ENCODE measurements at regions not wholly inside any gene's neighbourhood (a gene's known extent, or its start where the extent isn't known, plus 50 kb on each side); places are given as distances from the start of the nearest gene placed in this dataset.
"Not testable (repeated sequence)": the region's sequence is repeated elsewhere in the genome, so short reads cannot be mapped to it uniquely, and the experiment has no call there.

DNA sequence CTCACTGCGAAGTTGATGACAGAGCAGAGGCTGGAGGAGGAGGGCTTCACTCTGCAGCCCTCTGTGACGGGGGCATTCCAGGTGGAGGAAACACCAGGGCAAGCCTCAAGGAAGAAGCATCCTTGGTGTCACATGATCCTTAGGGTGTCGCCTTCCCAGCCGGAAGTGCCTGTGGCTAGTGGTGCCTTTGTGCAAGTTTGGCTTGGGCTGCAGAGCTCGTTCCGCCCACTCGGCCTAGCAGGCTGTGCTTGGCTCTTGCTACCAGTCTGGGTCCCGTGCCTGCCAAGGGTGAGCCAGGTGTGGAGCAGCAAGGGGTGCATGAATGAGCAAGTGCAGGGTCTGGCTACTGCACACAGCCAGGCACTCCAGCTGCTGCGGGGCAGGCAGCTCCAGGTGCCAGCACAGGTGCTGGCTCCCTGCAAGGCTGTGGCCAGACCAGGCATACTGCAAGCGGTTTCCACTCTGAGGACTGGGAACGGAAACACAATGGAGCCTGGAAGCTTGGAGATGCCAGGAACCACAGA, 325.3 kb upstream of the SMIM21 start:
- no peak overlapping the region for H3K4me3 Mint-ChIP-seq
- no peak overlapping the region for H3K27ac Mint-ChIP-seq
- no peaks in the 10 kb centered on the region for H3K4me1 Mint-ChIP-seq

DNA sequence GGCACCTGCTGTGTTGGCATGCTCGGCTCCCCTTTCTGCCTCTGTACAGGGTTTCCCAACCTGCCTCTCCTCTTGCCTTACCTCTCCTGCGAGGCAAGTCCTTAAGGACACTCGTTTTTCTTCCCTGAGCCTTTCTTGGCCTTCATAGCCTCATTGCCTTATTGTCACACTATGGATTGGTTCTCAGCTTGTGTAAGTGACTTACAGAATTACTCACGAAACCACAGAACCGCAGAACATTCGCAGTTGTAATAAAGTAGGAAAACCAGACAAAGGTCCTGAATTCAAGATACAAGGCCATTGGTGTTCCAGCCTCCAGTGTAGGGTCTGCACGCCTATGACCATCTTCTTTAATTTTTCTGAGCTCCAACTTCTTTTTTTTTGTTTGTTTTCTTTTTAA, 317.6 kb upstream of the SMIM21 start:
- no peak for ATAC-seq
- Mint-ChIP-seq H3K36me3 (ENCODE audit: low read depth) (no peaks in the 10 kb centered on the region), H3K4me1 (no peaks in the 10 kb centered on the region)

More for the DNA sequence above, 325.3 kb upstream of the SMIM21 start:
- H3K36me3 Mint-ChIP-seq (ENCODE audit: low read depth) = no peaks in the 10 kb centered on the region
- no peaks in the 10 kb centered on the region for H3K9me3 Mint-ChIP-seq
- H3K27me3 Mint-ChIP-seq = peaks cover 4% of the 10 kb centered on the region
- DNase-seq (no peak), ATAC-seq (no peak)

DNA sequence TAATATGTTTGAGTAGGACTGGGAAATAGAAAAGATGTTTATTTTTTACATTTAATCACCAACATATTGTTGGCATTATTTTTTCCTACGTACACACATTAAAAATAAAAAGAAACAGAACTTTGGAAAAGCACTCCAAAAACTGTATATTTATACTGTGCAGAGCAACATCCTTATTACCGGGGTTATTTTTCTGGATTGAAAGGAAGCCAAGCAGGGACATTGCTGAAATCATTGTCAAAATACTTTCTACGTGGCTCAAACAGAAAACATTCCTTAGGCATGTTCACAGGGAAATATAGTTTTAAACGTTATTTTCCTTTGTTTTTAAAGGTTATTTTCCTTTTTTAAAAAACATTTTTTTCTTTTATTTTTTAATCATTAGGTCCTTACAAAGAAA, 315.0 kb upstream of the SMIM21 start:
- no peak overlapping the region for H3K4me3 Mint-ChIP-seq
- no peak for ATAC-seq
- peaks cover 4% of the 10 kb centered on the region for H3K9me3 Mint-ChIP-seq
- no peaks in the 10 kb centered on the region for H3K36me3 Mint-ChIP-seq (ENCODE audit: low read depth)
- H3K4me1 Mint-ChIP-seq = no peaks in the 10 kb centered on the region
- H3K27me3 Mint-ChIP-seq = peaks cover 2% of the 10 kb centered on the region
- no peak for DNase-seq
- H3K27ac Mint-ChIP-seq = no peak overlapping the region

More for the DNA sequence above, 317.6 kb upstream of the SMIM21 start:
- no peaks in the 10 kb centered on the region for H3K9me3 Mint-ChIP-seq
- no peak for DNase-seq
- no peak overlapping the region for H3K4me3 Mint-ChIP-seq
- H3K27ac Mint-ChIP-seq = no peak overlapping the region
- no peaks in the 10 kb centered on the region for H3K27me3 Mint-ChIP-seq

DNA sequence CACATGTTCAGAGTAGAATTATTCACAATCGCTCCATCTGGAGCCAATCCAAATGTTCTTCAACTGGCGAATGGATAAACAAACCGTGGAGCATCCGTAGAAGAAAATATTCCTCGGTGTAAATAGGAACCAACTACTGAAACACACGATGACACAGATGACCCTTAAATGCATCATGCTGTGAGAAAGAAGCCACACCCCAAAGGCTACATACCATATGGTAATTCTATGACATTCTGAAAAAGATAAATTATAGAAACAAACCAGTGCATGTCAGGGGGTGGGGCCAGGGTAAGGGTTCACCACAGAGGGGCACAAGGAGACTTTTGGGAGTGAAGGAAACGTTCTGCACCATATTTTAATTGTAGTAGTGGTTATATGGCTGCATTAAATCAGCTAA, 312.2 kb upstream of the SMIM21 start:
- ATAC-seq (no peak), DNase-seq (no peak)
- Mint-ChIP-seq H3K9me3 (peaks cover 14% of the 10 kb centered on the region), H3K27ac (no peak overlapping the region), H3K4me3 (no peak overlapping the region), H3K36me3 (ENCODE audit: low read depth) (no peaks in the 10 kb centered on the region), H3K4me1 (no peaks in the 10 kb centered on the region), H3K27me3 (peaks cover 2% of the 10 kb centered on the region)

DNA sequence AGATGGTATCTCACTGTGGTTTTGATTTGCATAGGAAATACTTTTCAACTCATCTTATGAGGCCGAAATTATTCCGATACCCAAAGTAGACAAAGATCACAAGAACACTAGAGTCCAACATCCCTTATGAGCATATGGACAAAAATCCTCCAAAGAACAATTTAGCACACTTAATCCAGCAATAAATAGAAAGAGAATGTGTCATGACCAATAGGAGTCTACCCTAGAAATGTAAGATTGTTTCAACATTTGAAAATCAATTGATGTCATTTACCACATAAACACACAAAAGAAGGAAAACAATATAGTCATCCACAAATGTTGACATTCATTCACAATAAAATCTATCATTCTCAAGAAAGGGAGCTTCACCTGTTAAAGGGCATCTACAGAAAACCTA, 307.8 kb upstream of the SMIM21 start:
- Mint-ChIP-seq H3K4me1 (no peaks in the 10 kb centered on the region), H3K27me3 (peaks cover 2% of the 10 kb centered on the region), H3K9me3 (peaks cover 14% of the 10 kb centered on the region), H3K4me3 (no peak overlapping the region), H3K27ac (no peak overlapping the region), H3K36me3 (ENCODE audit: low read depth) (no peaks in the 10 kb centered on the region)
- DNase-seq = no peak
- no peak for ATAC-seq

DNA sequence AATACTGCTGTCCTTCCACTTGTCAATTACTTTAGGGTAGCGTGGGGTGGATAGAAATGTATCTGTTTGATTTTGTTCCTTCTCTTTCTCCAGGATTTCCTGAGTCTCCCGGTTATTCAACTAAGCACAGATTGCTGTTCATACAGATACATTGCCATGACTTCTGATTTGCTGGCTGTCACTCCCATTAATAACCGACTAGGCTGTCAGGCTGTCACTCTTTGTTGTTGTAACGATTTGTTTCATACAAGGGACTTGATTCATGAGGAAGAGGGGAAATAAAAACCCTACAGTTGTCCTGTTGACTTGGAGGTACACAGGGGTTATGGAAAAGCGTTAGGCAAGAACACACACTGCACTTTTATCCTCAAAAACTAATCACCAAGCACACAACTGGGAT, 302.7 kb upstream of the SMIM21 start:
- H3K36me3 Mint-ChIP-seq (ENCODE audit: low read depth) = no peaks in the 10 kb centered on the region
- no peaks in the 10 kb centered on the region for H3K4me1 Mint-ChIP-seq
- H3K27me3 Mint-ChIP-seq = peaks cover 9% of the 10 kb centered on the region
- no peak overlapping the region for H3K27ac Mint-ChIP-seq
- no peak for DNase-seq
- ATAC-seq = no peak
- no peak overlapping the region for H3K4me3 Mint-ChIP-seq
- H3K9me3 Mint-ChIP-seq = peaks cover 1% of the 10 kb centered on the region

DNA sequence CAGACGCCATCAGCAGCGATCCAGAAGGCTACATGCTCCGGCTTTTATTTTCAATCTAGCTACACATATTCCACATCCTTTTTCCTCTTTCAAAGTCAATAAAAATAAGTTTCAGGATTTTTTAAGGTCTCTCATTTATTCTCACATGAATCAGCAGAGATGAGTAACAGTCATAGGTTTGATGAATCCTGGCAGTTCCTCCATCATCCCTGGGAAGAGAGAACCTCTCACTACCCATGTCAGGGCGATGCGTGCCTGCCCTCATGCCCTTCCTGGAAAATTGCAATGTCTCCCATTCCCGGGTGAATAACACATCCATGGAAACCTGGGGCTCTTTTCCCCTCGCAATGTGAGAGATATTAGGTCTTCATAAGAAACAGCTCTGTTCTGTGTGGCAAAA, 301.1 kb upstream of the SMIM21 start:
- H3K36me3 Mint-ChIP-seq (ENCODE audit: low read depth) = no peaks in the 10 kb centered on the region
- H3K9me3 Mint-ChIP-seq = no peaks in the 10 kb centered on the region
- no peak for DNase-seq
- H3K4me1 Mint-ChIP-seq = no peaks in the 10 kb centered on the region
- H3K4me3 Mint-ChIP-seq = no peak overlapping the region
- peaks cover 11% of the 10 kb centered on the region for H3K27me3 Mint-ChIP-seq
- H3K27ac Mint-ChIP-seq = no peak overlapping the region
- no peak for ATAC-seq

DNA sequence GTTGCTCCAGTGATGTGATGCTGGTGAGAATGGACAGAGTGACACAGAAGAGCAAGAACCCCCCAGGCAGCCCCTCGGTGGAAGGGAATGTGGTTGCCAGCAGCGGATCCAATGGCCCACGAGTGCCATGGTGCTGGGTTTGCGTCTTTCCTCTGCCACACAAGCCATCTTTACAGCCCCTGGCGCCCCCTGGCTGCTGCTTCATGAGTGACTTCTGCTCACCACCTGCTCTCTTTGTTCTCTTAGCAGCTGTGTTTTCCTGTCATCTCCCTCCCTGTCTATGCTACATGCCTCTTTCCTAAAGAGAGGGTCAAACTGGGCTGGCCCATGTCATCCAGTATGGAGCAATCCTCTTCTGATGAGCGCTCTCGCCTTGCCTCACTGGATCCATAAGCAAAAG, 300.0 kb upstream of the SMIM21 start:
- Mint-ChIP-seq H3K27ac (no peak overlapping the region), H3K4me1 (no peaks in the 10 kb centered on the region), H3K9me3 (no peaks in the 10 kb centered on the region), H3K36me3 (ENCODE audit: low read depth) (no peaks in the 10 kb centered on the region), H3K27me3 (peaks cover 11% of the 10 kb centered on the region), H3K4me3 (no peak overlapping the region)
- ATAC-seq (peak; percentile 15), DNase-seq (peak; percentile 41)

DNA sequence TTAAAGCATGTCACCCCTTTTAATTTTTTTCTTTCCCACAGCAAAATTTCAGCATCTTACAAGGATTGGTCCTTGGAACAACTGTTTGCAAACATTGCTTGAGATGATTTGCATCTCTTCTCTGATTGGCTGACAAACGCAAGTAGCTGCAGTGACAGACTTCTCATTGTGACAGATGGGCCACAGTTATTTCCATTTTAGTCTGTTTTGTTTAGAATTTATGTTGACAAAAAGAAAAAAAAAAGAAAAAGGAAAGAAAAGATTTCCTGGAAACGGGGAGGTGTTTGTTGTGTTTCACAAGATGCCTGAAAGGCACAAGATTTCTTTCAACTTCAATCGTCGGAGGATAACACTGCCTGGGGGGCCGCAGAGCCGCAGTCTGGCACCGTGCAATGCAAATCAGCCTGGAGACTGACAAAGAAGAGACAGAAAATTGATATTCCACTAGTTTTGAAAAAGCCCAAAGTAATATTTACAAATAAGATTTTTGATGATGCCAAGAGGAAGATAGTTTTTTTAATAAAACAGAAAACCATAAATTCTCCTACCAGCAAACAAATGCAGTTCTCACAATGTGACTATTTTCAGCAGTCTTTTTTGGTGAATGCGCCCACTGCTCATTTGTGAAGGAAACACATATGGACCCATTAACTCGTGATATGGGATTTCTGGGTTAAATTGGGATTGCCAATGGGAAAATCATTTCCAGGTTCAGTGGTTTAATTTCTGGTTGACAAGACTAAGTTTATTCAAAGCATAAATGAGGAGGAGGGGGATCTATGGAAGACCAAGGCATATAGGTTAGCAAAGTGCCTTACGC, 296.2 kb upstream of the SMIM21 start:
- DNase-seq = no peak

DNA sequence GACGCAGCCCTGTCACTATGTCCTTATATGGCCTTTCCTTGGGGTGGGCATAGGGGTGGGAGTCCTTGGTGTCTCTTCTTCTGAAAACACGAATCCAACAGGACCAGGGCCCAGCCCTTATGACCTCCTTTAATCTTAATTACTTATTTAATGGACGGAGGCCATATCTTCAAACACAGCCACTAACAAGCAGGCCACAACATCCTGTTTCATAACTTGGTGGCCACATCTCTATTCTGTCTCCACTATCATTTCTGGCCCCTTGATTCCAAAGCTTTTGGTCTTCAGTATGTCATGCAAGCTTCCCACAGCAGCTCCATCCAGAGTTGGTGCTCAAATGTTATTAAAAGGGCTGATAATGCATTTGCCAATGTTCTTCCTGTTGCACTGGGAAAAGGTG, 287.3 kb upstream of the SMIM21 start:
- Mint-ChIP-seq H3K4me1 (no peaks in the 10 kb centered on the region), H3K36me3 (ENCODE audit: low read depth) (peaks cover 3% of the 10 kb centered on the region), H3K4me3 (no peak overlapping the region), H3K27ac (no peak overlapping the region), H3K27me3 (peaks cover 2% of the 10 kb centered on the region), H3K9me3 (peaks cover 10% of the 10 kb centered on the region)
- DNase-seq = no peak
- no peak for ATAC-seq

More for the DNA sequence above, 296.2 kb upstream of the SMIM21 start:
- Mint-ChIP-seq H3K36me3 (ENCODE audit: low read depth) (no peaks in the 10 kb centered on the region), H3K27ac (no peak overlapping the region), H3K4me1 (no peaks in the 10 kb centered on the region), H3K27me3 (peaks cover 13% of the 10 kb centered on the region), H3K4me3 (no peak overlapping the region), H3K9me3 (peaks cover 11% of the 10 kb centered on the region)
- ATAC-seq = no peak

DNA sequence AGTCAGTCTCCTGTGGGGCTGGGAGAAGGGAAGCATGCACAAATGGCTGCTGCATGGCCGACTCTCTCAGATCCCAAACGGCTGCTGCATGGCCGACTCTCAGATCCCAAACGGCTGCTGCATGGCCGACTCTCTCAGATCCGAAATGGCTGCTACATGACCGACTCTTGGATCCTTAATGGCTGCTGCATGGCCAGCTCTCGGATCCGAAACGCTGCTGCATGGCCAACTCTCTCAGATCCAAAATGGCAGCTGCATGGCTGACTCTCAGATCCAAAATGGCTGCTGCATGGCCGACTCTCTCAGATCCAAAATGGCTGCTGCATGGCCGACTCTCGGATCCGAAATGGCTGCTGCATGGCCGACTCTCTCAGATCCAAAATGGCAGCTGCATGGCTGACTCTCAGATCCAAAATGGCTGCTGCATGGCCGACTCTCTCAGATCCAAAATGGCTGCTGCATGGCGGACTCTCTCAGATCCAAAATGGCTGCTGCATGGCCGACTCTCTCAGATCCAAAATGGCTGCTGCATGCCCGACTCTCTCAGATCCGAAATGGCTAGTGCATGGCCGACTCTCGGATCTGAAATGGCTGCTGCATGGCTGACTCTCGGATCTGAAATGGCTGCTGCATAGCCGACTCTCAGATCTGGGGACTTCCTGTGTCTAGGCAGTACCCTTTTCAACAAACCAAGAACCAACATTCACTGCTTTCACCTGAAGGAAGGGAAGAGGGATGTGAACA, 284.8 kb upstream of the SMIM21 start:
- H3K27me3 Mint-ChIP-seq; H3K36me3 Mint-ChIP-seq (ENCODE audit: low read depth); DNase-seq; H3K9me3 Mint-ChIP-seq; H3K27ac Mint-ChIP-seq; H3K4me3 Mint-ChIP-seq; H3K4me1 Mint-ChIP-seq; ATAC-seq: not testable (repeated sequence)

DNA sequence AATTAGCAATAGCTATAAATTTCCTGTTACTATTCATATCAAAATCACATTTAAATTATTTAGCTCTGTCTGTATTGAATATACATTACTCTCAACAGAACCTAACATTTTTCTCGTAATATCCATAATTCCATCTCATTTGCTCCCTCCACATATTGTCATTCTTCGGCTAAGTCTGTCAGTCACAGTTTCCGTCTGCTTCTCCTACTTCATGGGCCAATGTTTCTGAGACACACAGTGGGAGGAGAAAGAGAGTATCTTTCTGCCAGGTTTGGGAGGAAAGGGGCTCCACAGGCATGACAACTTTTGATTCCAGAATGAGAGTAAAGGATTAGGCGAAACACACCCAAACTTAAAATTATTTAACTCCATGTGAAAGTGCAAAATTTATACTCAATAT, 273.1 kb upstream of the SMIM21 start:
- DNase-seq (no peak), ATAC-seq (no peak)
- Mint-ChIP-seq H3K27me3 (no peaks in the 10 kb centered on the region), H3K4me1 (no peaks in the 10 kb centered on the region), H3K9me3 (no peaks in the 10 kb centered on the region), H3K27ac (no peak overlapping the region), H3K36me3 (ENCODE audit: low read depth) (no peaks in the 10 kb centered on the region), H3K4me3 (no peak overlapping the region)

DNA sequence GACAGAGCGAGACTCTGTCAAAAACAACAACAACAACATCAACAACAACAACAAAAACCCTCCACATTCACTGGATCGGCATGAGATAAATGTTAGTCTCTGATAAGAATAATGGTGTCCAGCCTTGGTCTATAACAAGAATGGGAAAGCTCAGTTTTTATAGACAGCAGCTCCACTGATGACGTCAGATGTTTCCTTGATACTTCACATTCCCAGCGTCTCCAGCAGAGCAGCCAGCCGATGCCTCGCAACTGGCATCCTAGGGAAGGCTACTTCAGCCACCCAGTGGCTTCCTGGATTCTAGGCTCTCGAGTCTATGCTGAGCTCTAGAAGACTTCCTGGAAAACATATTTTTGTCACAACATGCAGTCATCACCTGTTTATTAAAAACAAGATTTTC, 271.4 kb upstream of the SMIM21 start:
- ATAC-seq (no peak), DNase-seq (no peak)
- Mint-ChIP-seq H3K4me3 (no peak overlapping the region), H3K27ac (no peak overlapping the region), H3K27me3 (no peaks in the 10 kb centered on the region), H3K9me3 (no peaks in the 10 kb centered on the region), H3K4me1 (no peaks in the 10 kb centered on the region), H3K36me3 (ENCODE audit: low read depth) (no peaks in the 10 kb centered on the region)

DNA sequence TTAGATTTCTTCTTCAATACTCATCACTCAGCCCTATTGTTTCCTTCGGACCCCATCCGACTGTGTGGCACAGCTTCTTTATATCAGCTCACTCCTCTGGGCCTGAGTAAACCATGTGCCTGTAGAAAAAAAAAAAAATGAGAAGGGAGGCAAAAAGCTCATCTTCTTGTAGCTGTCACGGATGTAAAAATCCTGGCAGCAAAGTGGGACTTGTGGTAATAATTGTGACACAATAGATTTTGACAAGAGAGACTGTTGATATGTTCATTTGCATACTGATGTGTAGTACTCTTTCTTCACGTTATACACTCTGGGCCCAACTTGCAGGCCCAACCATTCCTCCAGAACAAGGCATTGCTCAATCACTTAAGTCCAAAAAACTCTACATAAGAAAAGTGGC, 270.0 kb upstream of the SMIM21 start:
- no peak overlapping the region for H3K4me3 Mint-ChIP-seq
- no peak overlapping the region for H3K27ac Mint-ChIP-seq
- no peak for DNase-seq

DNA sequence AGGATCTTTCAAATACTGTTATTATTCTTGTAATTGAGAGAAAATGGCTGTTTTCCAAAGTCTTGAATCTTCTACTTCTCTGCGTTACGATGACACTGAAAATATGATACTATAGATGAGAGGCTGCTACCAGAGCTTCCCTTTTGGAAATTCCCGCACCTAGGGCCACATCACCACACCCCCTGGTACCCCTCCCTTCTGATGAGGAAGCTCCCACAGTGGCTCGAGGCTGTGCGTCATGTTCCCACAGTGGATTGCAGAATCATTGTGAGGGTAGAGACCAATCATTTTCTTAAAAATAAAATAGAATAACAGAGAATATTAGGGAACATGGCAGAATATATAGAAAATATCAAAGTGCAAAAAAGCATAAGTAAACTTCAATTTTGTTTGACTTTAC, 268.9 kb upstream of the SMIM21 start:
- no peak for ATAC-seq
- no peaks in the 10 kb centered on the region for H3K9me3 Mint-ChIP-seq
- no peak overlapping the region for H3K27ac Mint-ChIP-seq
- no peak overlapping the region for H3K4me3 Mint-ChIP-seq
- H3K4me1 Mint-ChIP-seq = no peaks in the 10 kb centered on the region
- H3K36me3 Mint-ChIP-seq (ENCODE audit: low read depth) = no peaks in the 10 kb centered on the region
- H3K27me3 Mint-ChIP-seq = peaks cover 1% of the 10 kb centered on the region
- no peak for DNase-seq

More for the DNA sequence above, 270.0 kb upstream of the SMIM21 start:
- Mint-ChIP-seq H3K4me1 (no peaks in the 10 kb centered on the region), H3K9me3 (no peaks in the 10 kb centered on the region), H3K27me3 (peaks cover 1% of the 10 kb centered on the region), H3K36me3 (ENCODE audit: low read depth) (no peaks in the 10 kb centered on the region)
- ATAC-seq = no peak

Measured in activated naive CD8-positive, alpha-beta T cell treated with anti-CD3 and anti-CD28 coated beads, Interleukin-2, amount 50 U/mL, for 24 hours (primary cell).